ENCODE measurements at regions not wholly inside any gene's neighbourhood (a gene's known extent, or its start where the extent isn't known, plus 50 kb on each side); places are given as distances from the start of the nearest gene placed in this dataset.

GRCh38 chr16:86806838-86807351 is 228.5 kb downstream of the FOXL1 start:
- TF ChIP-seq, protein P1, sequence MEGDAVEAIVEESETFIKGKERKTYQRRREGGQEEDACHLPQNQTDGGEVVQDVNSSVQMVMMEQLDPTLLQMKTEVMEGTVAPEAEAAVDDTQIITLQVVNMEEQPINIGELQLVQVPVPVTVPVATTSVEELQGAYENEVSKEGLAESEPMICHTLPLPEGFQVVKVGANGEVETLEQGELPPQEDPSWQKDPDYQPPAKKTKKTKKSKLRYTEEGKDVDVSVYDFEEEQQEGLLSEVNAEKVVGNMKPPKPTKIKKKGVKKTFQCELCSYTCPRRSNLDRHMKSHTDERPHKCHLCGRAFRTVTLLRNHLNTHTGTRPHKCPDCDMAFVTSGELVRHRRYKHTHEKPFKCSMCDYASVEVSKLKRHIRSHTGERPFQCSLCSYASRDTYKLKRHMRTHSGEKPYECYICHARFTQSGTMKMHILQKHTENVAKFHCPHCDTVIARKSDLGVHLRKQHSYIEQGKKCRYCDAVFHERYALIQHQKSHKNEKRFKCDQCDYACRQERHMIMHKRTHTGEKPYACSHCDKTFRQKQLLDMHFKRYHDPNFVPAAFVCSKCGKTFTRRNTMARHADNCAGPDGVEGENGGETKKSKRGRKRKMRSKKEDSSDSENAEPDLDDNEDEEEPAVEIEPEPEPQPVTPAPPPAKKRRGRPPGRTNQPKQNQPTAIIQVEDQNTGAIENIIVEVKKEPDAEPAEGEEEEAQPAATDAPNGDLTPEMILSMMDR (IDR thresholded peaks at IDR 0.05; ENCODE audit: low read depth, low read length), result no peak
- peak in 1 of 2 donors; percentile 62 for DNase-seq (ENCODE audit: low read depth in 1 of 2, low spot score in 1 of 2)
- peaks cover 3% of the 10 kb centered on the region for H3K4me1 ChIP-seq (ENCODE audit: low read depth)
- H3K36me3 ChIP-seq, result no peaks in the 10 kb centered on the region
- H3K27ac ChIP-seq, result peak overlapping the region; percentile 36
- H3K27me3 ChIP-seq, result no peaks in the 10 kb centered on the region
- no peaks in the 10 kb centered on the region for H3K9me3 ChIP-seq (ENCODE audit: low read depth)
- no peak overlapping the region for H3K4me3 ChIP-seq

GRCh38 chr16:86808863-86809444 is 230.6 kb downstream of the FOXL1 start:
- Histone ChIP-seq H3K4me3 (no peak overlapping the region), H3K9me3 (ENCODE audit: low read depth) (no peaks in the 10 kb centered on the region), H3K27ac (no peak overlapping the region), H3K4me1 (ENCODE audit: low read depth) (peaks cover 3% of the 10 kb centered on the region), H3K36me3 (no peaks in the 10 kb centered on the region), H3K27me3 (no peaks in the 10 kb centered on the region)
- TF ChIP-seq, protein P1 (IDR thresholded peaks at IDR 0.05; ENCODE audit: low read depth, low read length), result no peak
- no peak for DNase-seq (ENCODE audit: low read depth in 1 of 2, low spot score in 1 of 2)

DNA sequence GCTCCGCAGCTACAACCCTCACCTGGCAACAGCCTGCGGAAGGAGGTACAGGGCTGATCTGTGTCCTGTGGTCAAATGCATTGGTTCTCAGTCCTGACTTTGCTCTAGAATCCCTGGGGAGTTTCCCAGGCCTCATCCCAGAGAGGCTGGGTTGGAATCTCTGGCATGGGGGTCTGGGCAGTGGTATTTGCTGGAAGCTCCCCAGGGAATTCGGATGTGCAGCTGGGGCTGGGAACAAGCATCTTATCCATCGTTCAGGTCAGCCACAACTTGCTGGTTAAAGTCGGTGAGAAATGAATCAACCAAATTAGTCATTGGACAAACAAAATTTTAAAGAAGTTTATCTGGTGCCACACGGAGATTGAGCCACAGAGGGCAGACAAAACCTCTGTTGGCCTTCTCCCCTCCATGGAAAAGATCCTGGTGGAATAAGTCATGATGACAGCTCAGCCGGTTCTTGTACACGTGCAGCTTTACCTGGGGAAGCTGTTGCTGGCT is 231.2 kb downstream of the FOXL1 start:
- no peaks in the 10 kb centered on the region for H3K27me3 ChIP-seq
- H3K9me3 ChIP-seq (ENCODE audit: low read depth), result no peaks in the 10 kb centered on the region
- no peaks in the 10 kb centered on the region for H3K36me3 ChIP-seq
- peaks cover 3% of the 10 kb centered on the region for H3K4me1 ChIP-seq (ENCODE audit: low read depth)
- TF ChIP-seq, protein P1 (IDR thresholded peaks at IDR 0.05; ENCODE audit: low read depth, low read length), result no peak
- no peak overlapping the region for H3K27ac ChIP-seq
- no peak overlapping the region for H3K4me3 ChIP-seq
- peak in 1 of 2 donors; percentile 27 for DNase-seq (ENCODE audit: low read depth in 1 of 2, low spot score in 1 of 2)

- no peak overlapping the region for H3K27ac ChIP-seq
- no peaks in the 10 kb centered on the region for H3K27me3 ChIP-seq
- no peaks in the 10 kb centered on the region for H3K9me3 ChIP-seq (ENCODE audit: low read depth)
- H3K4me3 ChIP-seq, result no peak overlapping the region
- DNase-seq (ENCODE audit: low read depth in 1 of 2, low spot score in 1 of 2), result no peak
- peaks cover 3% of the 10 kb centered on the region for H3K4me1 ChIP-seq (ENCODE audit: low read depth)
- no peaks in the 10 kb centered on the region for H3K36me3 ChIP-seq
- TF ChIP-seq, protein P1 (IDR thresholded peaks at IDR 0.05; ENCODE audit: low read depth, low read length), result no peak
Observed at GRCh38 chr16:86810062-86810461, 231.7 kb downstream of the FOXL1 start.

DNA sequence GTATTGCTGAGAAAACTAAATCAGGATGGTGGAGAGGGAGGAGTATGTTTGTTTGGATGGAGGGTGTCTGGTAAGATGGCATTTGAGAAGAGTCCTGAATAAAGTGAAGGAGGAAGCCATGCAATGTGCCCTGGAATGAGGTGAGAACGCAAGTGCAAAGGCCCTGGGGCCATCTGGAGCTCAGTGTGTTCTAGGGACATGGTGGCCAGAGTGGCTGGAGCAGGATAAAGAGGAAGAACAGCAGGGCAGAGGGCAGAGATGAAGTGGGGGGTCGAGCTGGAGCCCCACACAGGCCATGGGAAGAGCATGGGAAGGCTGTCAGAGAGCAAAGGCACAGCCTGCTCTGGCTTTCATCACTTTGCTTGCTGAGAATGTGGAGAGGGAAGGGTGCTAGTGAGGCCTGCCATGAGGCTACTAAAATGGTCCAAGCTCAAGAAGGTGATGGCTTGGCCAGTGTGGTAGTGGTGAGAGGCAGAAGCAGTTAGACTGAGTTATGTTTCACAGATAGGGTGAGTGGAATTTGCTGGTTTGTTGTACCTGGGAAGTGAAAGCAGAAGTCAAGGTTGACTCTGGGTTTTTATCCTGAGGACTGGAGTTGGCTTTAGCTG is 234.1 kb downstream of the FOXL1 start:
- Histone ChIP-seq H3K9me3 (ENCODE audit: low read depth) (no peaks in the 10 kb centered on the region), H3K27me3 (no peaks in the 10 kb centered on the region), H3K4me3 (no peak overlapping the region), H3K27ac (peak overlapping the region; percentile 31), H3K4me1 (ENCODE audit: low read depth) (no peaks in the 10 kb centered on the region), H3K36me3 (no peaks in the 10 kb centered on the region)
- TF ChIP-seq, protein P1 (IDR thresholded peaks at IDR 0.05; ENCODE audit: low read depth, low read length), result no peak
- peak in 1 of 2 donors; percentile 73 for DNase-seq (ENCODE audit: low read depth in 1 of 2, low spot score in 1 of 2)

All from cardiac muscle cell (in vitro differentiated cells and primary cell).